Type B pancreatic cell (in vitro differentiated cells): ENCODE measurements at regions not wholly inside any gene's neighbourhood (a gene's known extent, or its start where the extent isn't known, plus 50 kb on each side); places are given as distances from the start of the nearest gene placed in this dataset.

Experiments
- DNase-seq: peaks from one replicate; pipeline ENCODE4 v3.0.0; 2021; ENCODE audit warnings: mixed read lengths; ENCODE audit not compliant: unreplicated experiment; ENCODE audit errors: extremely low spot score
- H3K27ac Mint-ChIP-seq: 2 replicates; pipeline ENCODE4 v1.8.0; 2021; ENCODE audit warnings: mild to moderate bottlenecking, mixed read lengths
- H3K27me3 Mint-ChIP-seq: 2 replicates; pipeline ENCODE4 v1.8.0; 2021; ENCODE audit warnings: mixed read lengths
- H3K36me3 Mint-ChIP-seq: 2 replicates; pipeline ENCODE4 v1.8.0; 2021; ENCODE audit warnings: mixed read lengths
- H3K4me1 Mint-ChIP-seq: one replicate; pipeline ENCODE4 v1.8.0; 2021; ENCODE audit warnings: mixed read lengths; ENCODE audit not compliant: unreplicated experiment
- H3K4me3 Mint-ChIP-seq: 2 replicates; pipeline ENCODE4 v1.8.0; 2021; ENCODE audit warnings: mild to moderate bottlenecking, mixed read lengths
- H3K9me3 Mint-ChIP-seq: 2 replicates; pipeline ENCODE4 v1.8.0; 2021; ENCODE audit warnings: mixed read lengths
- TF ChIP-seq, protein P1 (sequence below): fragments of 200-600 bp; sonication (generic); conservative IDR thresholded peaks from 2 replicates; pipeline ENCODE4 v1.5.0; 2021; ENCODE audit warnings: antibody characterized with exemption, mild to moderate bottlenecking

DNA sequence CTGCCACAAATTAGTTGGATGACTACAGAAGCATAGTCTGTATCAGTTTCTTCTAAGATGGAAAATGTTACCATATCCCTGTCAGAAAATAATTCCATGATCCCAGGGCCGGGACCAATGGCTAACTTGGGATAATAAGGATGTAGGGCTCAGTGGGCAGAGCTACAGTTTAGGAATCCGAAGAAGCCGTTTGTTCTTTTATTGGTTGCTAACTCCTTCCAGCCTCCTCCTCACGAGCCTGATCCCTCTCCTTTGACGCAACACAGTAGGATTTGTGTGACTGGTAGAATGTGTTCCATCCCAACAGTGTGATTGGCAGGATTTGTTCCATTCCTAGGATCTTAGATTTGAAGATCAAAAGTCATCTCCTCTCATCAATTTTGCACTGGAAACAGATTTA, 496.9 kb downstream of the AGTPBP1 start:
- H3K4me3 Mint-ChIP-seq: no peak overlapping the region
- H3K9me3 Mint-ChIP-seq: no peaks in the 10 kb centered on the region
- H3K36me3 Mint-ChIP-seq: no peaks in the 10 kb centered on the region
- DNase-seq: no peak
- TF ChIP-seq, protein P1, sequence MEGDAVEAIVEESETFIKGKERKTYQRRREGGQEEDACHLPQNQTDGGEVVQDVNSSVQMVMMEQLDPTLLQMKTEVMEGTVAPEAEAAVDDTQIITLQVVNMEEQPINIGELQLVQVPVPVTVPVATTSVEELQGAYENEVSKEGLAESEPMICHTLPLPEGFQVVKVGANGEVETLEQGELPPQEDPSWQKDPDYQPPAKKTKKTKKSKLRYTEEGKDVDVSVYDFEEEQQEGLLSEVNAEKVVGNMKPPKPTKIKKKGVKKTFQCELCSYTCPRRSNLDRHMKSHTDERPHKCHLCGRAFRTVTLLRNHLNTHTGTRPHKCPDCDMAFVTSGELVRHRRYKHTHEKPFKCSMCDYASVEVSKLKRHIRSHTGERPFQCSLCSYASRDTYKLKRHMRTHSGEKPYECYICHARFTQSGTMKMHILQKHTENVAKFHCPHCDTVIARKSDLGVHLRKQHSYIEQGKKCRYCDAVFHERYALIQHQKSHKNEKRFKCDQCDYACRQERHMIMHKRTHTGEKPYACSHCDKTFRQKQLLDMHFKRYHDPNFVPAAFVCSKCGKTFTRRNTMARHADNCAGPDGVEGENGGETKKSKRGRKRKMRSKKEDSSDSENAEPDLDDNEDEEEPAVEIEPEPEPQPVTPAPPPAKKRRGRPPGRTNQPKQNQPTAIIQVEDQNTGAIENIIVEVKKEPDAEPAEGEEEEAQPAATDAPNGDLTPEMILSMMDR: no peak
- peaks cover 8% of the 10 kb centered on the region for H3K4me1 Mint-ChIP-seq
- H3K27me3 Mint-ChIP-seq: no peaks in the 10 kb centered on the region
- no peak overlapping the region for H3K27ac Mint-ChIP-seq

DNA sequence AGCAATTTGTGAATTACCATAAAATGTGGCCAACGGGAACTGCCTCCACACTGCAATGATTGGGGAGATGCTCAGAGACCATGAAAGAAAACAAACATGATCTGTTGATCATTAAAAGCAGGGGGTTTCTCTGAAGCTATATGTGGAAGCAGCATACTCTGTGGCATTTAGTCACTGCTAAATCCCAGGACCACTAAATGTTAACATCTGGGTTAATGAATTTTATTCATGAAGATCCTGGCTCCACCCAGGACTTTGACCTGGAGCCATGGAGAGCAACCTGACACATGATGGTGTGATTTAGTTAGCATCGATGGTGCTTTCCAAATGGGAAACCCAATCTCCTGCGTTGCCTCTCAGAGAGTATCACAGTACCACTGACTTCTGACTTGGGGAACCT, 497.8 kb downstream of the AGTPBP1 start:
- Mint-ChIP-seq H3K27me3 (no peaks in the 10 kb centered on the region), H3K4me3 (no peak overlapping the region), H3K9me3 (no peaks in the 10 kb centered on the region), H3K27ac (no peak overlapping the region), H3K4me1 (peaks cover 8% of the 10 kb centered on the region), H3K36me3 (no peaks in the 10 kb centered on the region)
- no peak for DNase-seq
- TF ChIP-seq, protein P1: no peak

DNA sequence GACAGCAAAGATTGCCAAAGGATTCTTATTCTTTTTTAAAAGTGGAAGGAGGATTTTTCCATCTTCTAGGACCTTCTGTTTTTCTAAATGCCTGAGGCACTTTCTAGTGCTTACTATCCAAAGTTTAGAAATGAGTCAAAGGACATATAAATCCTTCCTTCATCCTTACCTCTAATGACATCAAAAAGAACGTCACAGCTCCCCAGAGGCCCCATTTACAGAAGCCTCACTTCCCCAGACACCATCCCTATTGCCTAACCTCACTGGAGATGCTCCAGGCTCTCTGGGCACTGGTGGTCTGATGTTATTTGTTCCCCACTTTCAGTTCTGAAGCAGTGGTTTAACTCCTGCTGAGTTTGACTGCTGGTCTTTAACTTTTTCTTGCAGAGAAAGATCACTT, 504.3 kb downstream of the AGTPBP1 start:
- Mint-ChIP-seq H3K36me3 (no peaks in the 10 kb centered on the region), H3K9me3 (peaks cover 5% of the 10 kb centered on the region), H3K27me3 (peaks cover 3% of the 10 kb centered on the region), H3K27ac (no peak overlapping the region), H3K4me3 (no peak overlapping the region), H3K4me1 (no peaks in the 10 kb centered on the region)
- no peak for DNase-seq
- TF ChIP-seq, protein P1: no peak

DNA sequence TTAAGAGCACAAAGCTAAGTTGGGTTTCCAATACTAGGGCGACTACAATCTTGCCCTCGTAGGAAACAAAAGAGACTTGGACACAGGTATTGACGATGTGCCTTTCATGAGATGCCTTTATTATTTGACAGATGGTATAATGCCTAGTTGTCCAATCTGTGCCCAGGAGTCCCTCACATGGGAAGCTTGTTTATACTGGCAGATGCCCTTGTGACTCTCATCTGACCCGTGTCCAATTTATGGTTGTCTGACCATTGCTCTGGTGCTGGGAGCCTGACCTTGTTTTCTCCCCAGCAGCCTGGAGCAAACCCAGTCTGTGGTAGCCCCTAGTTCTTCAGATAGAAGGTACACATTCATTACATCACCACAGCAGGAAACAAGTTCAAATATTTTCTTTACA, 511.7 kb downstream of the AGTPBP1 start:
- Mint-ChIP-seq H3K27me3 (peaks cover 6% of the 10 kb centered on the region), H3K27ac (no peak overlapping the region), H3K9me3 (peaks cover 5% of the 10 kb centered on the region), H3K36me3 (no peaks in the 10 kb centered on the region), H3K4me3 (no peak overlapping the region), H3K4me1 (no peaks in the 10 kb centered on the region)
- TF ChIP-seq, protein P1: no peak
- no peak for DNase-seq

DNA sequence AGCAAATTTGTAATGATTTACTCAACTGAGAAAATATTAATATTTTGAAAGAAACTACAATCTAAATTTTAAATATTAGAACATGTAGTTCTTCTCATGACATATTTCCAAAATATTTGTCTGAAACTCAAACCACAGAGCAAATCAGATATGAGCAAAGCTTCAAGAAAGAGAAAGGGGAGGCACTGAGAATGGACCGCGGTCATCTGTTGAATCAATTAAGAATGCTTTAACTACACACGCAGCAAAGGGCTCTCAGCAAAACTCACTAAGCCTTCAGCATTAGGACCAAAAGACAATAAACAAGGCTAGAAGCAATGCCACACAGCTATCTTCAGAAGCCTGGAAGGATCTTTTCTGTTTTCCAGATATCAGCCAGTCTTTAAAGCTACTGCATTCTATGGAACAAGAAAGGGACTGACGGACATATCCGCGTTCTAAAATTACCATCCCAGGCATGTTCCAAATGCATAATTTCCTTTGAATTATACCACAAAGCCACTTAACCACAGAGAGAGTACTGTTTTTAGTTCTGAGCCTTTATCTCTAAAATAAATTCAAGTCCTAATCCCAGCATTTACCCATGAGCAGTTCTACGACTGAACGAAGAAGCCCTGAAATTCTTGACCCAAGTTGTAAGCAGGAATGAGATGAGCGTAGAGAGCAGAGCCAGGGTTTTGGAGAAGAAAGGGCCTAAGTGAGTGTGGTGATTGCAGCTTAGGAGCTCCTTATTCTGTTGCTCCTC, 513.5 kb downstream of the AGTPBP1 start:
- Mint-ChIP-seq H3K4me1 (no peaks in the 10 kb centered on the region), H3K4me3 (no peak overlapping the region), H3K27me3 (peaks cover 6% of the 10 kb centered on the region), H3K9me3 (no peaks in the 10 kb centered on the region), H3K36me3 (no peaks in the 10 kb centered on the region), H3K27ac (no peak overlapping the region)
- DNase-seq: no peak
- TF ChIP-seq, protein P1: no peak
